Amygdala (tissue), 56 donors: ENCODE measurements at regions not wholly inside any gene's neighbourhood (a gene's known extent, or its start where the extent isn't known, plus 50 kb on each side); places are given as distances from the start of the nearest gene placed in this dataset.
"Not testable (repeated sequence)": the region's sequence is repeated elsewhere in the genome, so short reads cannot be mapped to it uniquely, and the experiment has no call there.

ENCODE experiments used
- DNase-seq, 56 donors: peaks; one replicate each; lab custom pipeline; 2025; lab: John Stamatoyannopoulos, UW

- no peak for DNase-seq
Measured at GRCh38 chr14:103230021-103230420, 104.0 kb upstream of the EIF5 start.

- no peak for DNase-seq
Measured at GRCh38 chr14:103230658-103231334, 103.2 kb upstream of the EIF5 start.

GRCh38 chr14:103231376-103232019 lies 102.5 kb upstream of the EIF5 start:
- no peak for DNase-seq

- DNase-seq = no peak
Measured at GRCh38 chr14:103232031-103232808, 101.8 kb upstream of the EIF5 start.

- no peak for DNase-seq
Measured at GRCh38 chr14:103232831-103233319, 101.2 kb upstream of the EIF5 start.

- DNase-seq = no peak
Measured at GRCh38 chr14:103233328-103233727, 100.7 kb upstream of the EIF5 start.

GRCh38 chr14:103234826-103235225 lies 99.2 kb upstream of the EIF5 start:
- DNase-seq = not testable (repeated sequence)

- DNase-seq = not testable (repeated sequence)
Measured at GRCh38 chr14:103235506-103235905, 98.5 kb upstream of the EIF5 start.

- DNase-seq = no peak
Measured at GRCh38 chr14:103239751-103240150, 94.3 kb upstream of the EIF5 start.

GRCh38 chr14:103241531-103241930 lies 92.5 kb upstream of the EIF5 start:
- no peak for DNase-seq

GRCh38 chr14:103243764-103244737 lies 90.0 kb upstream of the EIF5 start:
- DNase-seq = no peak

- DNase-seq = not testable (repeated sequence)
Measured at GRCh38 chr14:103245624-103246031, 88.4 kb upstream of the EIF5 start.

- no peak for DNase-seq
Measured at GRCh38 chr14:103246070-103246469, 88.0 kb upstream of the EIF5 start.

- DNase-seq = no peak
Measured at GRCh38 chr14:103247169-103247606, 86.8 kb upstream of the EIF5 start.

GRCh38 chr14:103250181-103250580 lies 83.9 kb upstream of the EIF5 start:
- DNase-seq = no peak

GRCh38 chr14:103250874-103251273 lies 83.2 kb upstream of the EIF5 start:
- DNase-seq = no peak

GRCh38 chr14:103255555-103255954 lies 78.5 kb upstream of the EIF5 start:
- DNase-seq = no peak

GRCh38 chr14:103256406-103256805 lies 77.6 kb upstream of the EIF5 start:
- no peak for DNase-seq

- DNase-seq = no peak
Measured at GRCh38 chr14:103257211-103257962, 76.7 kb upstream of the EIF5 start.
